GM21576 (cell line): ENCODE measurements at regions not wholly inside any gene's neighbourhood (a gene's known extent, or its start where the extent isn't known, plus 50 kb on each side); places are given as distances from the start of the nearest gene placed in this dataset.

ENCODE experiments used
- ATAC-seq: cut with Tn5 transposase; IDR thresholded peaks from one replicate; pipeline ENCODE4 v1.9.1; 2021; ENCODE audit warnings: mild to moderate bottlenecking, moderate library complexity; ENCODE audit not compliant: unreplicated experiment

GRCh38 chr9:107161338-107161737 lies 121.7 kb upstream of the RAD23B start:
- no peak for ATAC-seq

- ATAC-seq = no peak
Observed at GRCh38 chr9:107163370-107163769, 119.7 kb upstream of the RAD23B start.

- ATAC-seq = no peak
Observed at GRCh38 chr9:107169796-107170195, 113.3 kb upstream of the RAD23B start.

GRCh38 chr9:107170801-107171200 lies 112.3 kb upstream of the RAD23B start:
- no peak for ATAC-seq

GRCh38 chr9:107172160-107172978 lies 110.7 kb upstream of the RAD23B start:
- ATAC-seq = peak; percentile 59

GRCh38 chr9:107172979-107173347 lies 110.1 kb upstream of the RAD23B start:
- peak; percentile 56 for ATAC-seq

GRCh38 chr9:107173422-107174180 lies 109.5 kb upstream of the RAD23B start:
- ATAC-seq = no peak

GRCh38 chr9:107174441-107174840 lies 108.6 kb upstream of the RAD23B start:
- no peak for ATAC-seq

- ATAC-seq = no peak
Observed at GRCh38 chr9:107175041-107175440, 108.0 kb upstream of the RAD23B start.

GRCh38 chr9:107175816-107176435 lies 107.2 kb upstream of the RAD23B start:
- no peak for ATAC-seq

- no peak for ATAC-seq
Observed at GRCh38 chr9:107176436-107177151, 106.5 kb upstream of the RAD23B start.

GRCh38 chr9:107177243-107177839 lies 105.7 kb upstream of the RAD23B start:
- no peak for ATAC-seq

GRCh38 chr9:107177857-107178256 lies 105.2 kb upstream of the RAD23B start:
- ATAC-seq = no peak

GRCh38 chr9:107178293-107178692 lies 104.8 kb upstream of the RAD23B start:
- ATAC-seq = no peak

- ATAC-seq = no peak
Observed at GRCh38 chr9:107180206-107180605, 102.9 kb upstream of the RAD23B start.

- ATAC-seq = no peak
Observed at GRCh38 chr9:107183176-107183575, 99.9 kb upstream of the RAD23B start.

- ATAC-seq = no peak
Observed at GRCh38 chr9:107188376-107188775, 94.7 kb upstream of the RAD23B start.

- ATAC-seq = no peak
Observed at GRCh38 chr9:107190061-107190935, 92.8 kb upstream of the RAD23B start.

GRCh38 chr9:107190936-107191290 lies 92.2 kb upstream of the RAD23B start:
- no peak for ATAC-seq

- no peak for ATAC-seq
Observed at GRCh38 chr9:107193251-107193650, 89.8 kb upstream of the RAD23B start.
